ENCODE measurements at regions not wholly inside any gene's neighbourhood (a gene's known extent, or its start where the extent isn't known, plus 50 kb on each side); places are given as distances from the start of the nearest gene placed in this dataset.

- no peak for TF ChIP-seq CTCF (IDR thresholded peaks at IDR 0.05; ENCODE audit: borderline replicate concordance, insufficient read depth, low read depth, low read length)
- H3K4me3 ChIP-seq (ENCODE audit: low read depth, low read length): no peak overlapping the region
Measured at GRCh38 chr9:129463477-129463876, 157.4 kb downstream of the C9orf50 start.

DNA sequence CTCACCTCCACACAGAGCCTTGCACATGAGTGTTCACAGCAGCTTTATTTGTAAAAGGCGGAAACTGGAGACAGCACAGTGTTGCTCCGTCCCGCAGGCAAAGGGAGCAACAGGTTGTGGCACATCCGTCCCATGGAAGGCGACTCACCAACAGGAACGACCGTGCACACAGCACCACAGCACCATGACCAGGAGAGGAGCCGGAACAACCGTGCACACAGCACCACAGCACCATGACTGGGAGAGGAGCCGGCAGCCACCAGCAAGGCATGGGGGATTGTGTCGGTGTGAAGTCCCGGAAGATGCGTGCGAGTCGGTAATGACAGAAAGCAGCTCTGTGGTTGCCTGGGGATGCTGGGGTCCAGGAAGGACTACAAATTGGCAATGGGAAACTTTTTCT, 158.5 kb downstream of the C9orf50 start:
- no peak for TF ChIP-seq CTCF (IDR thresholded peaks at IDR 0.05; ENCODE audit: borderline replicate concordance, insufficient read depth, low read depth, low read length)
- H3K4me3 ChIP-seq (ENCODE audit: low read depth, low read length): no peak overlapping the region

DNA sequence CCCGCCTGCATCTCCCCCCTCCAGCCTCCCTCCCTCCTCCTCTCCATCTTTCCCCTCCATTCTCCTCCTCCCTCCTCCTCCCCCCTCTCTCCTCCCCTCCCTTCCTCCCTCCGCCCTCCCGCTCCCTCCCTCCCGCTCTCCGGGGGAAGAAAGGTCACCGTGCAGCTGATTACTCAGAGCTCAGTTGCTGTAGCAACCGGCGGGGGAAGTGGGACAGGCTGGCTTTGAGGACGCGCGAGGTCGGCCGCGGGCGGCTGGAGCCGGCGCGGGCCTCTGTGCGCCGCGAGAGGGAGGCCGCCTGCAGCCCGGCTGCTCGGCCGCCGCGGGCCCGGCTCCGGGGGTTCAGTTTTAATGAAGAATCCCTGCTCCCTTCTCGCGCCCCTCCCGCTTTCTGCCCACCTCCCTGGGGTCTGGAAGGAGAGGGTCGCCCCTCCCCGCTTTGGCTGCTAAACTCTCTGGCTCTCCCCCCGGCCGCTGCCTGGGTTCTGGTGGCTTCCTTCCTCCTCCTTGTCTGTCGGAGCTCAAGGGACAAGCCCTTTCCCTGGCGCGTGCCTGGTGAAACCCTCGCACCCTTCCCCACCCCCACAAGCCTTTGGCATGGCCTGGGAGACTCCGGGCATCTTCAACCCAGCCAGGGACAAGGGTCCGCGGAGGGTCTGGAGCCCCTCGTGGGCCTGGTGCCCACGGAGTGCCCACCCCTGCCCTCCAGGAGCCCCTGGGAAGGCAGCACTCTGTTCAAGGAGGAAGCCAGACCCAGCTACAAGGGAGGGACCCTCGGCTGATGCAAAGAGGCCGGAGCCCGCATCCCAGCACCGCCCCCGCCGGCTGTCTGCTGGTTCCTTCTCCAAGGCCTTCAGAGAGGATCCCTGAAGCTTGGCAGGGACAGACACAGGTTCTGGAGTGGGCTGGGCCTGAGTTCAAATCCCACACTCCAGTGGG, 160.3 kb downstream of the C9orf50 start:
- no peak for TF ChIP-seq CTCF (IDR thresholded peaks at IDR 0.05; ENCODE audit: borderline replicate concordance, insufficient read depth, low read depth, low read length)
- H3K4me3 ChIP-seq (ENCODE audit: low read depth, low read length): no peak overlapping the region

DNA sequence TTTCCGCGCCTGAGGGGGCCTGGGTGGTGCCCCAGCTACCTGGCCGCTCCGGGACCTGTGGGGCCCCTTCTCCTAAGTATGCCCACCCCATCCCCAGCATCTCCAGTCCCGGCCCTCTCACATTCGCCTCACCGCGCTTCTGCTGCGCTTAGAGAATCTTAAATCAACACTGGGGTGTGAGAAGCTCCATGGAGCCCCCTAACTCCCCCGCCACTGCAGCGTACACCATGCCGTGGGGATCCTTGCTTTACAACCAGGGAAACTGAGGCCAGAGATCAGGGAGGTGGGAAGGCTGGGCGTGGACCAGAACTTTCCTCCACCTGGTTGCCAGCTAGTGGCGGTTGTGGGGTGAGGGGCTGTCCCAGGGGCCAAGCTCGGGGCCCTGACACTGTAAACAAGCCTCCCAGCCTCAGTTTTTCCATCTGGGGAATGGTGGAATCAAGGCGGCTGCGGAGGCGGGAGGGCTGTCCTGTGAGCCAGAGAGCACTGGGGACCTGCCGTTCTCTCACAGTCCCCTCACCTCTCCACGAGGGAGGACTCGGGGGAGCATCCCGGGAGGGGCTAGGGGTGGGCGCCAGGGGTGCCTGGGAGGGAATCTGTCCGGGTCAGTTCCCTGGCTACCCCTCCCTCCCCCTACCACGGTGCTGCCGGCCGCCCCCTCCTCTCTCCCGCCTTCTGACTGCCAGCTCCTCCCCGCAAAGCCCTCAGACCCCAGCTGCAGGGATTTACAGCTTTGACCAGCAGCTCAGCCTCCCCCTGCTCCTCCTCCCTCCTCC, 161.2 kb downstream of the C9orf50 start:
- no peak for TF ChIP-seq CTCF (IDR thresholded peaks at IDR 0.05; ENCODE audit: borderline replicate concordance, insufficient read depth, low read depth, low read length)
- H3K4me3 ChIP-seq (ENCODE audit: low read depth, low read length): no peak overlapping the region

GRCh38 chr9:129458663-129459546, 162.0 kb downstream of the C9orf50 start:
- no peak overlapping the region for H3K4me3 ChIP-seq (ENCODE audit: low read depth, low read length)
- TF ChIP-seq CTCF (IDR thresholded peaks at IDR 0.05; ENCODE audit: borderline replicate concordance, insufficient read depth, low read depth, low read length): no peak

DNA sequence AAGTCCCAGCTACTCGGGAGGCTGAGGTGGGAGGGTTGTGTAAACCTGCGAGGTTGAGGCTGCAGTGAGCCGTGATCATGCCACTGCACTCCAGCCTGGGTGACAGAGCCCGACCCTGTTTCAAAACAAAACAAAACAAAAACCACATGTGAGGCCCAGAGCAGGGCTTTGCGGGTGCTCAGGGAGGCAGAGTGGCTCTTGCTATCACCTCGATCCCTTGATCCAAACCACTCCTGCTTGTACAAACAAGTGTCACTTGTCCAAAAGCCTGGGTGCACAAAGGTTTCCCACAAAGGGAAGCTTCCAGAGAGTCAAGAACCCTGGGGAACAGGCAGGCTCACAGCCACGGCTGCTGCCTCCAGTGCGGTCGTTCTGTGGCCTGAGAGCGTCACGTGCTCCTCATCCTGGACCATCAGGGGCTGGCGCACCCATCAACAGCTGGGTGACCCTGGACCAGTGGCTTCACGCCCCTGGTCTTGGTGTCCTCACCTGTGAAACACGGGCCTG, 162.7 kb downstream of the C9orf50 start:
- TF ChIP-seq CTCF (IDR thresholded peaks at IDR 0.05; ENCODE audit: borderline replicate concordance, insufficient read depth, low read depth, low read length): no peak
- H3K4me3 ChIP-seq (ENCODE audit: low read depth, low read length): no peak overlapping the region
